Right lobe of liver (tissue), 4 donors: ENCODE measurements at regions not wholly inside any gene's neighbourhood (a gene's known extent, or its start where the extent isn't known, plus 50 kb on each side); places are given as distances from the start of the nearest gene placed in this dataset.
"Not testable (repeated sequence)": the region's sequence is repeated elsewhere in the genome, so short reads cannot be mapped to it uniquely, and the experiment has no call there.

Source experiments
- POLR2A ChIP-seq: fragments of 450-650 bp; IDR thresholded peaks from one replicate; pipeline ENCODE4 v1.6.1; 2017; ENCODE audit warnings: antibody characterized with exemption, mild to moderate bottlenecking
- TF ChIP-seq, protein P1 (sequence below), 4 donors: fragments of 200-600 bp in 3 of 4; fragments of 450-650 bp in 1 of 4; IDR thresholded peaks; one replicate each; pipeline versions ENCODE4 v1.5.1 to v1.8.0; 2016 to 2022; ENCODE audit warnings: antibody characterized with exemption in 4 of 4, mild to moderate bottlenecking in 2 of 4
- donor health status: DM: no; HTN: no; CAD: no.
- donor health status: DM: no; HTN: no; CAD: no.
- donor health status: DM: no; HTN: yes; CAD: no.

DNA sequence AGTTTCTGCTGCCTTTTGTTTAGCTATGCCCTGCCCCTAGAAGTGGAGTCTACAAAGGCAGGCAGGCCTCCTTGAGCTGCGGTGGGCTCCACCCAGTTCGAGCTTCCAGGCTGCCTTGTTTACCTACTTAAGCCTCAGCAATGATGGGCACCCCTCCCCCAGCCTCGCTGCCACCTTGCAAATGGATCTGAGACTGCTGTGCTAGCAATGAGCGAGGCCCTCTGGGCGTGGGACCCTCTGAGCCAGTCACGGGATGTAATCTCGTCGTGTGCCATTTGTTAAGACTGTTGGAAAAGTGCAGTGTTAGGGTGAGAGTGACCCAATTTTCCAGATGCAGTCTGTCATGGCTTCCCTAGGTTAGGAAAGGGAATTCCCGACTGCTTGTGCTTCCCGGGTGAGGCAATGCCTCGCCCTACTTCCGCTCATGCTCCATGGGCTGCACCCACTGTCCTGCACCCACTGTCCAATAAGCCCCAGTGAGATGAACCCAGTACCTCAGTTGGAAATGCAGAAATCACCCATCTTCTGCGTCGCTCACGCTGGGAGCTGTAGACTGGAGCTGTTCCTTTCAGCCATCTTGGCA, 1641.8 kb upstream of the TMEFF2 start:
- TF ChIP-seq, protein P1, sequence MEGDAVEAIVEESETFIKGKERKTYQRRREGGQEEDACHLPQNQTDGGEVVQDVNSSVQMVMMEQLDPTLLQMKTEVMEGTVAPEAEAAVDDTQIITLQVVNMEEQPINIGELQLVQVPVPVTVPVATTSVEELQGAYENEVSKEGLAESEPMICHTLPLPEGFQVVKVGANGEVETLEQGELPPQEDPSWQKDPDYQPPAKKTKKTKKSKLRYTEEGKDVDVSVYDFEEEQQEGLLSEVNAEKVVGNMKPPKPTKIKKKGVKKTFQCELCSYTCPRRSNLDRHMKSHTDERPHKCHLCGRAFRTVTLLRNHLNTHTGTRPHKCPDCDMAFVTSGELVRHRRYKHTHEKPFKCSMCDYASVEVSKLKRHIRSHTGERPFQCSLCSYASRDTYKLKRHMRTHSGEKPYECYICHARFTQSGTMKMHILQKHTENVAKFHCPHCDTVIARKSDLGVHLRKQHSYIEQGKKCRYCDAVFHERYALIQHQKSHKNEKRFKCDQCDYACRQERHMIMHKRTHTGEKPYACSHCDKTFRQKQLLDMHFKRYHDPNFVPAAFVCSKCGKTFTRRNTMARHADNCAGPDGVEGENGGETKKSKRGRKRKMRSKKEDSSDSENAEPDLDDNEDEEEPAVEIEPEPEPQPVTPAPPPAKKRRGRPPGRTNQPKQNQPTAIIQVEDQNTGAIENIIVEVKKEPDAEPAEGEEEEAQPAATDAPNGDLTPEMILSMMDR (IDR thresholded peaks at IDR 0.05) = not testable (repeated sequence)
- not testable (repeated sequence) for TF ChIP-seq POLR2A
